ENCODE measurements at regions not wholly inside any gene's neighbourhood (a gene's known extent, or its start where the extent isn't known, plus 50 kb on each side); places are given as distances from the start of the nearest gene placed in this dataset.

DNA sequence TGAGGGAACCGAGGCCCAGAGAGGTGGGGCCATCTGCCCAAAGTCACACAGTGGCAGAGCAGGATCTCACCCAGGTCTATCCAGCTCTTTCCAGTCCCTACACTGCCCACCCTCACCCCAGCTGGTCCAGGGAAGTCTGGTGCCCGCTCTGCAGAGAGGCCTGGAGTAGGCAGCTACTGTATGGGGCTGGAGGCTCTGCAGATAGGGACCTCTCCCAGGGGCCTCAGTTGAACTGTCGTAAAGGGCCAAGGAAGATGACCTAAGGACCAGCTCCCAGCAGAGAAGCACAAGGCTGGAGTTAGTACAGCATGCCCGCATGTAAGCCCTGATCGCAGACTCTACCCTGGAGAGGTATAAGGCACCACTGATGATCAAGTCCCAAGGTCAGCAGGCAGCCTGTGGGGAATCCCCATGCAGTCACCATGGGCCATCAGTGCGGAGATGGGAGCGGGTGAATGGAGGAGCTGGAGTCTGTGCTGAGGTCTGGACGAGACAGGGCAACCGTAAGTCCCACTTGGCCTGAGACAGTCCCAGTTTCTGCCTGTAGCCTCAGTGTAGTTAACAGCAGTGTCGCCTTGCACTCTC lies 320.2 kb downstream of the MATN1 start:
- Histone ChIP-seq H3K4me1 (no peaks in the 10 kb centered on the region), H3K27me3 (peaks cover 22% of the 10 kb centered on the region), H3K9me3 (no peaks in the 10 kb centered on the region), H3K36me3 (no peaks in the 10 kb centered on the region), H3K27ac (no peak overlapping the region), H3K4me3 (no peak overlapping the region)
- TF ChIP-seq POLR2A (IDR thresholded peaks at IDR 0.05) (no peak), EP300 (IDR thresholded peaks at IDR 0.05) (no peak)
- ATAC-seq, result no peak
- WGBS, 2 donors (ENCODE audit: low coverage in 1 of 2), result no CpG with 5 or more reads among the region's 10 CpGs

GRCh38 chr1:30402031-30402430 lies 321.4 kb downstream of the MATN1 start:
- TF ChIP-seq, protein P1, sequence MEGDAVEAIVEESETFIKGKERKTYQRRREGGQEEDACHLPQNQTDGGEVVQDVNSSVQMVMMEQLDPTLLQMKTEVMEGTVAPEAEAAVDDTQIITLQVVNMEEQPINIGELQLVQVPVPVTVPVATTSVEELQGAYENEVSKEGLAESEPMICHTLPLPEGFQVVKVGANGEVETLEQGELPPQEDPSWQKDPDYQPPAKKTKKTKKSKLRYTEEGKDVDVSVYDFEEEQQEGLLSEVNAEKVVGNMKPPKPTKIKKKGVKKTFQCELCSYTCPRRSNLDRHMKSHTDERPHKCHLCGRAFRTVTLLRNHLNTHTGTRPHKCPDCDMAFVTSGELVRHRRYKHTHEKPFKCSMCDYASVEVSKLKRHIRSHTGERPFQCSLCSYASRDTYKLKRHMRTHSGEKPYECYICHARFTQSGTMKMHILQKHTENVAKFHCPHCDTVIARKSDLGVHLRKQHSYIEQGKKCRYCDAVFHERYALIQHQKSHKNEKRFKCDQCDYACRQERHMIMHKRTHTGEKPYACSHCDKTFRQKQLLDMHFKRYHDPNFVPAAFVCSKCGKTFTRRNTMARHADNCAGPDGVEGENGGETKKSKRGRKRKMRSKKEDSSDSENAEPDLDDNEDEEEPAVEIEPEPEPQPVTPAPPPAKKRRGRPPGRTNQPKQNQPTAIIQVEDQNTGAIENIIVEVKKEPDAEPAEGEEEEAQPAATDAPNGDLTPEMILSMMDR (IDR thresholded peaks at IDR 0.05), result no peak
- no peak overlapping the region for H3K27ac ChIP-seq
- no peaks in the 10 kb centered on the region for H3K9me3 ChIP-seq
- no peaks in the 10 kb centered on the region for H3K4me1 ChIP-seq
- H3K27me3 ChIP-seq, result peaks cover 11% of the 10 kb centered on the region
- no peak for ATAC-seq
- WGBS, 2 donors (ENCODE audit: low coverage in 1 of 2), result 43% methylated on average over 1 of the region's 2 CpGs; no CpG with 5 or more reads in 1 of the 2 donors
- no peak overlapping the region for H3K4me3 ChIP-seq
- no peaks in the 10 kb centered on the region for H3K36me3 ChIP-seq

DNA sequence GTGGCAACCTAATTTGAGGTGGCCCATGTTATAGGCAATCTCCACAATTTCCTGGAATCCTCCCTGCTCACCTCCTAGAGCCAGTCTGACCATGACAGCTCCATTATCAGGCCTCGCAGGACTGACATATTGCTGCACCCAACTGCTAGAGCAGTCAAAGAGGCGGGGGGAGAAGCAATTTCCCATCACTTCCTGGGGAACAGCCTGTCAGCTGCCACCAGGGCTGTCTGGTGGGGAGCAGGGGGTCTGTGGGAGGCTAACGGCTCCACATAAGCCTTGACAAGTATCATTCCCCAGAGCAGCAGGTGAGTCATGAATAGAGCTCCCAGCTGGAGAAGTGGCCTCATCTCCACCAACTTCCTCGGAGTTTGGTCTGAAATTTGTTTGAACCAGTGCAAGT lies 322.9 kb downstream of the MATN1 start:
- Histone ChIP-seq H3K4me3 (no peak overlapping the region), H3K4me1 (no peaks in the 10 kb centered on the region), H3K27me3 (no peaks in the 10 kb centered on the region), H3K36me3 (no peaks in the 10 kb centered on the region), H3K9me3 (no peaks in the 10 kb centered on the region), H3K27ac (no peak overlapping the region)
- no peak for ATAC-seq
- WGBS, 2 donors (ENCODE audit: low coverage in 1 of 2), result no CpG with 5 or more reads among the region's 4 CpGs
- TF ChIP-seq, protein P1 (IDR thresholded peaks at IDR 0.05), result no peak
- no peak for TF ChIP-seq POLR2AphosphoS5 (IDR thresholded peaks at IDR 0.05)
- TF ChIP-seq POLR2A (IDR thresholded peaks at IDR 0.05), result no peak
- TF ChIP-seq EP300 (IDR thresholded peaks at IDR 0.05), result no peak

GRCh38 chr1:30399026-30399425 lies 324.4 kb downstream of the MATN1 start:
- Histone ChIP-seq H3K27ac (no peak overlapping the region), H3K4me1 (no peaks in the 10 kb centered on the region), H3K9me3 (no peaks in the 10 kb centered on the region), H3K4me3 (no peak overlapping the region), H3K36me3 (no peaks in the 10 kb centered on the region), H3K27me3 (no peaks in the 10 kb centered on the region)
- TF ChIP-seq POLR2AphosphoS5 (IDR thresholded peaks at IDR 0.05), result no peak
- TF ChIP-seq, protein P1 (IDR thresholded peaks at IDR 0.05), result no peak
- no peak for TF ChIP-seq POLR2A (IDR thresholded peaks at IDR 0.05)
- 60 to 74% methylated on average over 3 to 5 of the region's 7 CpGs for WGBS, 2 donors (ENCODE audit: low coverage in 1 of 2)
- no peak for ATAC-seq

DNA sequence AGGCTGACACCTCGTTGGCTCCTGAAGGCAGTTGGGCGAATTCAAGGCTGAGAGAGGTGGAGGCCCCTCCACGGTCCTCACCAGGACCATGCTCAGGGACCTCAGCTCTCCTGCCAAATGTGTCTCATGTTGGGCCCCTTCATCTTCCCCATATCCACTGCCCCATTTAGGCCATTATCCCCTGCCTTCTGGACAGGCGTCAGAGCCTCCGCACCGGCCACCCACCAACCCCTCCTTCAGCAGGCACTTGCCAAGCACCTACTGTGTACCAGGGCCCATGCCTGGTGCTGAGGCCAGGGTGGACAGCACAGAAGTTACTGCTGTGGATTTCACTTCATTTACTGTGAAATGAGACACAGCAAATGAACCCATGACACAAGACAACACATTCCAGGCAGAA lies 325.8 kb downstream of the MATN1 start:
- no peak for ATAC-seq

More for the DNA sequence above, 325.8 kb downstream of the MATN1 start:
- Histone ChIP-seq H3K4me3 (no peak overlapping the region), H3K36me3 (no peaks in the 10 kb centered on the region), H3K27ac (no peak overlapping the region), H3K27me3 (no peaks in the 10 kb centered on the region), H3K9me3 (no peaks in the 10 kb centered on the region), H3K4me1 (no peaks in the 10 kb centered on the region)
- TF ChIP-seq POLR2AphosphoS5 (IDR thresholded peaks at IDR 0.05) (no peak), EP300 (IDR thresholded peaks at IDR 0.05) (no peak), POLR2A (IDR thresholded peaks at IDR 0.05) (no peak)
- TF ChIP-seq, protein P1 (IDR thresholded peaks at IDR 0.05), result no peak
- 33 to 92% methylated on average over 1 to 4 of the region's 6 CpGs for WGBS, 2 donors (ENCODE audit: low coverage in 1 of 2)
